ENCODE measurements at regions not wholly inside any gene's neighbourhood (a gene's known extent, or its start where the extent isn't known, plus 50 kb on each side); places are given as distances from the start of the nearest gene placed in this dataset.
A peak's percentile ranks its signal among the peaks of the same experiment; 100 is the strongest.

- DNase-seq (no peak), ATAC-seq (no peak)
- Histone ChIP-seq H3K4me3 (no peak overlapping the region), H3K27ac (no peak overlapping the region), H3K9me3 (no peaks in the 10 kb centered on the region), H3K4me1 (peaks cover 0 to 12% (median 0%) of the 10 kb centered on the region in 4 donors), H3K27me3 (no peaks in the 10 kb centered on the region), H3K36me3 (no peaks in the 10 kb centered on the region)
- intact Hi-C loops (cut with DNase I): no loop called here
- no peak for TF ChIP-seq POLR2A (IDR thresholded peaks at IDR 0.05)
- no peak for TF ChIP-seq CTCF (IDR thresholded peaks at IDR 0.05)
- WGBS (ENCODE audit: insufficient coverage, low coverage, low lambda C conversion rate, missing lambda C conversion rate): 81% methylated on average over 3 of the region's 4 CpGs
These were observed 142.0 kb upstream of the AGBL1 start for GRCh38 chr15:85937661-85938060.

GRCh38 chr15:85941186-85941855 lies 138.3 kb upstream of the AGBL1 start:
- intact Hi-C loops (cut with DNase I): no loop called here
- Histone ChIP-seq H3K36me3 (no peaks in the 10 kb centered on the region), H3K4me1 (peaks cover 0 to 12% (median 0%) of the 10 kb centered on the region in 4 donors), H3K27ac (no peak overlapping the region), H3K4me3 (no peak overlapping the region), H3K9me3 (no peaks in the 10 kb centered on the region), H3K27me3 (no peaks in the 10 kb centered on the region)
- 48% methylated on average over 2 of the region's 2 CpGs for WGBS (ENCODE audit: insufficient coverage, low coverage, low lambda C conversion rate, missing lambda C conversion rate)
- DNase-seq: peak in 1 of 3 donors; percentile 44
- ATAC-seq: peak in 3 of 4 donors; percentile 50 to 91 (median 81)
- TF ChIP-seq CTCF (IDR thresholded peaks at IDR 0.05) (no peak), POLR2A (IDR thresholded peaks at IDR 0.05) (no peak)

- intact Hi-C loops (cut with DNase I): no loop called here
- H3K9me3 ChIP-seq: no peaks in the 10 kb centered on the region
- 76% methylated on average over 5 of the region's 5 CpGs for WGBS (ENCODE audit: insufficient coverage, low coverage, low lambda C conversion rate, missing lambda C conversion rate)
- no peak overlapping the region for H3K27ac ChIP-seq
- no peak overlapping the region for H3K4me3 ChIP-seq
- H3K27me3 ChIP-seq: no peaks in the 10 kb centered on the region
- TF ChIP-seq CTCF (IDR thresholded peaks at IDR 0.05): no peak
- TF ChIP-seq POLR2A (IDR thresholded peaks at IDR 0.05): no peak
- DNase-seq: no peak
- peaks cover 0 to 12% (median 0%) of the 10 kb centered on the region in 4 donors for H3K4me1 ChIP-seq
- no peaks in the 10 kb centered on the region for H3K36me3 ChIP-seq
- ATAC-seq: no peak
These were observed 137.0 kb upstream of the AGBL1 start for GRCh38 chr15:85942632-85943031.

GRCh38 chr15:85943151-85943550 lies 136.5 kb upstream of the AGBL1 start:
- Histone ChIP-seq H3K9me3 (no peaks in the 10 kb centered on the region), H3K27ac (no peak overlapping the region), H3K4me3 (no peak overlapping the region), H3K36me3 (no peaks in the 10 kb centered on the region), H3K27me3 (no peaks in the 10 kb centered on the region), H3K4me1 (peaks cover 0 to 12% (median 0%) of the 10 kb centered on the region in 4 donors)
- TF ChIP-seq CTCF (IDR thresholded peaks at IDR 0.05) (no peak), POLR2A (IDR thresholded peaks at IDR 0.05) (no peak)
- ATAC-seq: no peak
- intact Hi-C loops (cut with DNase I): no loop called here
- 57% methylated on average over 1 of the region's 4 CpGs for WGBS (ENCODE audit: insufficient coverage, low coverage, low lambda C conversion rate, missing lambda C conversion rate)
- DNase-seq: no peak

Data from right lobe of liver (tissue), 6 donors.